ENCODE measurements at regions not wholly inside any gene's neighbourhood (a gene's known extent, or its start where the extent isn't known, plus 50 kb on each side); places are given as distances from the start of the nearest gene placed in this dataset.
"Not testable (repeated sequence)": the region's sequence is repeated elsewhere in the genome, so short reads cannot be mapped to it uniquely, and the experiment has no call there.

GRCh38 chr5:1573217-1574022 lies 49.7 kb upstream of the LPCAT1 start:
- not testable (repeated sequence) for TF ChIP-seq POLR2A (IDR thresholded peaks at IDR 0.05; ENCODE audit: low read depth, low read length); TAF1 (IDR thresholded peaks at IDR 0.05; ENCODE audit: borderline replicate concordance, low read depth, low read length)
